Common myeloid progenitor, CD34-positive (primary cell): ENCODE measurements at regions not wholly inside any gene's neighbourhood (a gene's known extent, or its start where the extent isn't known, plus 50 kb on each side); places are given as distances from the start of the nearest gene placed in this dataset.

ENCODE experiments used
- CTCF ChIA-PET: fragments of 350-600 bp; sonication (Branson Sonifier 250); formaldehyde crosslinking; loops from one replicate; lab custom pipeline; 2021; ENCODE audit warnings: antibody characterized with exemption; lab: Charles Lee
- POLR2A ChIA-PET: fragments of 350-600 bp; sonication (Branson Sonifier 250); formaldehyde crosslinking; loops from one replicate; lab custom pipeline; 2021; ENCODE audit warnings: antibody characterized with exemption; lab: Charles Lee
- DNase-seq, 3 donors: peaks; one replicate each; pipeline versions ENCODE4 v3.0.0 to v3.0.0-alpha.2; 2013
- H3K27ac ChIP-seq, 2 experiments: 1 replicate in 1 of 2; 2 replicates in 1 of 2; pipeline ENCODE4 v1.7.0; 2013; ENCODE audit warnings: inconsistent platforms in 2 of 2, low read length in 2 of 2, mild to moderate bottlenecking in 2 of 2, low read depth in 1 of 2, moderate library complexity in 1 of 2; ENCODE audit not compliant: severe bottlenecking in 2 of 2, insufficient read depth in 1 of 2, poor library complexity in 1 of 2
- H3K27me3 ChIP-seq, 5 experiments: replicated peaks in 2 of 5; 1 replicate in 3 of 5; 2 replicates in 2 of 5; pipeline versions ENCODE4 v1.6.1 to v1.7.0; 2013; ENCODE audit warnings: low read length in 4 of 5, mild to moderate bottlenecking in 2 of 5, moderate library complexity in 2 of 5, inconsistent platforms in 1 of 5; ENCODE audit not compliant: insufficient read depth in 5 of 5, control insufficient read depth in 4 of 5
- H3K36me3 ChIP-seq, 4 experiments: 1 replicate in 2 of 4; 2 replicates in 2 of 4; pipeline versions ENCODE4 v1.6.1 to v1.7.0; 2013; ENCODE audit warnings: low read length in 3 of 4, control low read depth in 1 of 4, mild to moderate bottlenecking in 1 of 4; ENCODE audit not compliant: control insufficient read depth in 4 of 4, insufficient read depth in 4 of 4
- H3K4me1 ChIP-seq, 4 experiments: 1 replicate in 3 of 4; 2 replicates in 1 of 4; pipeline versions ENCODE4 v1.6.1 to v1.7.1; 2013; ENCODE audit warnings: low read length in 3 of 4, mild to moderate bottlenecking in 3 of 4, control low read depth in 1 of 4, inconsistent platforms in 1 of 4, moderate library complexity in 1 of 4; ENCODE audit not compliant: control insufficient read depth in 4 of 4, insufficient read depth in 4 of 4; ENCODE audit errors: control extremely low read depth in 1 of 4
- H3K4me3 ChIP-seq, 7 experiments: 1 replicate in 4 of 7; 2 replicates in 3 of 7; pipeline versions ENCODE4 v1.5.1 to v1.7.0; 2013; ENCODE audit warnings: mild to moderate bottlenecking in 7 of 7, low read length in 6 of 7, moderate library complexity in 6 of 7, inconsistent platforms in 2 of 7, low read depth in 2 of 7, control low read depth in 1 of 7; ENCODE audit not compliant: insufficient read depth in 4 of 7, control insufficient read depth in 1 of 7; ENCODE audit errors: extremely low read depth in 1 of 7
- H3K9me3 ChIP-seq, 5 experiments: 1 replicate in 4 of 5; 2 replicates in 1 of 5; pipeline versions ENCODE4 v1.6.1 to v1.7.1; 2013; ENCODE audit warnings: low read length in 4 of 5, mild to moderate bottlenecking in 2 of 5, inconsistent platforms in 1 of 5, low read depth in 1 of 5, moderate library complexity in 1 of 5; ENCODE audit not compliant: control insufficient read depth in 4 of 5, insufficient read depth in 2 of 5; ENCODE audit errors: control extremely low read depth in 1 of 5
- WGBS: methylation state at CpG from one replicate; pipeline ENCODE4 v1.1.5; 2013; ENCODE audit not compliant: insufficient coverage; 5-methylcytosine and 5-hydroxymethylcytosine counted together

DNA sequence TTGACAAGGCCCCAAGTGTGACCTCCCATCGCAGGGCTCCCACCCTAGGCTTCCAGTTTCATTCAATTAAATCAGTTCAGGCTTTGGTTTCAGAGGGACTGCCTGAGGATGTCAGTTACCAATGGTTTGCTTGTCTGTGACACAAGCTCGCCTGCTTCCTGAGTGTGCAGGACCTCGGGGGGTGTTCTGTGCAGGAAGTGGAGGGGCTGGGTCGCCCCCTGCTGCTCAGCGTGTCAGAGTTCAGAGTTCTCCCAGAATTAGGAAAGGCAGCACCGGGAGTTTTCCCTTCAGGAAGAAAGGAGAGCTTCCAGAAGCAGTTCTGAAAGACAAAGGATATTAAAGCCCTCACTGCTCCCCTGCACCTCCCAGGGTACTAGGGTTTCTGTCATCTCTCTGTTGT, 50.8 kb upstream of the TGM3 start:
- 40% methylated on average over 2 of the region's 6 CpGs for WGBS
- Histone ChIP-seq H3K27ac (no peak overlapping the region), H3K36me3 (no peaks in the 10 kb centered on the region), H3K9me3 (no peaks in the 10 kb centered on the region), H3K4me3 (no peak overlapping the region), H3K27me3 (peaks cover 0 to 35% (median 13%) of the 10 kb centered on the region in 5 experiments), H3K4me1 (peaks cover 0 to 6% (median 0%) of the 10 kb centered on the region in 4 experiments)
- CTCF ChIA-PET: interaction anchor here (1.2 kb wide), 1 partner anchor 12 kb away, joined by 3 read pairs; no protein-coding TSS in a partner anchor
- DNase-seq: no peak
- POLR2A ChIA-PET: no interaction called here

DNA sequence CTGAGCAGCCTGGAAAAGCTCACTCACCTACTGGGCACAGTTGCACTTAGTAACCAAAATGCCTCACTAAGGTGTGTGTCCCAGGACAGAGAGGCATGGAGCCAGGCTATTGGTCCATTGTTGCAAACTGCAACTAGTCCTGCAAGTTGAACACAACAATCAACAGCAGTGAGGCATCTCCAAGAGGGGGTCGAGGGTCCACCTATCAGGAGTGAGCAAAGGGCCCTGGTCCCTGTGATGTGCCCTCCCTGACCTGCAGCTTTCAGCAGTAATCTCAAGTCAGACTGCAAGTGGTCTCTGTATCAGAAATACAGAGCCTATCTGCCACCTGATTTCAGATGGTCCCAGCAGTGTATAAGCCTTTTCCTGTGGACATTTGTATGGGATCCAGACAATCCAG, 50.2 kb upstream of the TGM3 start:
- Histone ChIP-seq H3K9me3 (no peaks in the 10 kb centered on the region), H3K4me1 (peaks cover 0 to 6% (median 0%) of the 10 kb centered on the region in 4 experiments), H3K27me3 (peaks cover 0 to 41% (median 18%) of the 10 kb centered on the region in 5 experiments), H3K27ac (no peak overlapping the region), H3K36me3 (no peaks in the 10 kb centered on the region), H3K4me3 (no peak overlapping the region)
- ChIA-PET CTCF (interaction anchor here (1.2 kb wide), 1 partner anchor 12 kb away, joined by 3 read pairs; no protein-coding TSS in a partner anchor), POLR2A (no interaction called here)
- WGBS: 53% methylated on average over 1 of the region's 1 CpG
- no peak for DNase-seq
